ENCODE measurements at regions not wholly inside any gene's neighbourhood (a gene's known extent, or its start where the extent isn't known, plus 50 kb on each side); places are given as distances from the start of the nearest gene placed in this dataset.
"Not testable (repeated sequence)": the region's sequence is repeated elsewhere in the genome, so short reads cannot be mapped to it uniquely, and the experiment has no call there.

DNA sequence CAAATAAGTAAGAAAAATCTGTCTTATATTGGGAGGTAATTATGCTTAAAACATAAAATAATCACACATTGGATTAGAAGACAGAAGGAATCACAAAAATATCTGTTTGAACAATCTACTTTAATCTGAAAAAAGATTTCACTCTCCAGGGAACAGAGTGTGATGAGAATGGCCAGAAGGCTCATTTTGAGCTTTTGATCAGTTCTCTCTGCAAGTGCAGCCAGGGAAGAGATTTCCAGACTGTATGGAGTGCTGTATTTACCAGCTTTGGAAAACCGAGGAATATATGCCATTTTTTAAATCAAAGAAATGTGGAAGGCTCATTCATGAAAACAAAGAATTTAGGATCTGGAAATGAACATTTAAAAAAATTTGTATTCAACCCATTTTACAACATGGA is 83.0 kb upstream of the WAC start:
- no peak for DNase-seq

DNA sequence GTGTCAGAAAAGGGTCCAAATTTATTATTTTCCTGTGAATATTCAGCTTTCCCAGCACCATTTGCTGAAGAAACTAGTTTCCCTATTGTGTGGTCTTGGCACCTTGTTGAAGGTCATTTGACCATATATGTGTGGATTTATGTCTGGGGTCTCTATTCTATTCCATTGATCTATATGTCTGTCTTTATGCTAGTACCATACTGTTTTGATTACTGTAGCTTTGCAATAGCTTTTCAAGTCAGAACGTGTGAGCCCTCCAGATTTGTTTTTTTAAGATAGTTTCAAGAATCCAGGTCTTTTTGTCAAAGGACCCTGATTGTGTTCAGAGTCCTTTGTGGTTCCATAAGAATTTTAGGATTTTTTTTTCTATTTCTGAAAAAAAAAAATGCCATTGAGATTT is 79.0 kb upstream of the WAC start:
- DNase-seq = no peak

DNA sequence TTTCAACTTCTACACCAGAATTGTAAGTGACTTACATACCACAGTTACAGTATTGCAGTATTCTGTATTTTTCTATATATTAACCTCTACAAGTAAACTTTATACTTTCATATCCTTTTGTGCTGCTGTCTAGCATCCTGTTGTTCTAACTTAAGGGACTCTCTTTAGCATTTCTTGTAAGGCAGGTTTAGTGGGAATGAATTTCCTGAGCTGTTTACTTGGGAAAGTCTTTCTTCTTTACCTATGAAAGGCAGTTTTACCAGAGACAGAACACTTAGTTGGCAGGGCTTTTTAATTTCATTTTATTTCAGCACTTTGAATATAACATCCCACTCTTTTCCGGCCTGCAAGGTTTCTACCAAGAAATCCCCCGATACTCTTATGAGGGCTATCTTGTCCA is 75.8 kb upstream of the WAC start:
- no peak for DNase-seq

DNA sequence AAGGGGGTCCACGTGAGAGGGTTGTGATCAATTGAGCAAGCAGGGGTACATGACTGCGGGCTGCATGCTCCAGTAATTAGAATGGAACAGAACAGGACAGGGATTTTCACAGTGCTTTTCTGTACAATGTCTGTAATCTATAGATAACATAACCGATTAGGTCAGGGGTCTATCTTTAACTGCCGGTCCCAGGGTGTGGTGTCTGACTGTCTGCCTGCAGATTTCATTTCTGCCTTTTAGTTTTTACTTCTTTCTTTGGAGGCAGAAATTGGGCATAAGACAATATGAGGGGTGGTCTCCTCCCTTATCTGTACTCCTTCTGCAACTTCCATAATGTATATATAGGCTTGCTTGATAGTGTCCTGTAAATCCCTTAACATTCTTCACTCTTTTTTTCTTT is 75.0 kb upstream of the WAC start:
- DNase-seq = not testable (repeated sequence)

DNA sequence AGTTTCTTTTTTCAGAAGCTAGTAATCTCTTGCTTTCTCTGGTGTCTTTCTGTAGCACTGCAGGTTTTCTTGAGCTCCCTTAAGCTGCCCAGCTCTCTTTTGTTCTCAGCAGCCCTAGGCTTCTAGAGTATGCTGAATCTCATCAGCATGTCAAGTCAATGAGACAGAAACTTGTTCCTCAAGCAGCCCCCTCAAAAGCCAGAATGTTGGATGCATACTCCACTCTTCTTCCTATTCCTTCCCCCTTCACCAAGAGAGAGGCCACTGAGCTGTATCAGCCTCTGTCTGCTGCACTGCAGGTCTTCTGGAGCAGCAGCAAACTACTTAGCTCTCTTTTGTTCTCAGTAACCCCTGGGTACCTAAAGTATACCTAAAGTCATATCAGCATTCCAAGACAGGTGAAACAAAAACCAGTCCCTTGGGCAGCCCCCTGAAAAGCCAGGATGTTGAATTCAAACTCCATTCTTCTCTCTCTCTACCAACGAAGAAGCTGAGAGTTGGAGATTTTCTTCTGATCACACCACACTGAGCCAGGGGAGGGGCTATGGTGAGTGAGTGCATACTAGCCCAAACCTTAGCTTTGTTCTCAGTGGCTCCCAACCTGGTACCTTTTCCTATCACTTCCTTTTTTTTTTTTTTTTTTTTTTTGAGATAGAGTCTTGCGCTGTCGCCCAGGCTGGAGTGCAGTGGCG is 73.3 kb upstream of the WAC start:
- no peak for DNase-seq

DNA sequence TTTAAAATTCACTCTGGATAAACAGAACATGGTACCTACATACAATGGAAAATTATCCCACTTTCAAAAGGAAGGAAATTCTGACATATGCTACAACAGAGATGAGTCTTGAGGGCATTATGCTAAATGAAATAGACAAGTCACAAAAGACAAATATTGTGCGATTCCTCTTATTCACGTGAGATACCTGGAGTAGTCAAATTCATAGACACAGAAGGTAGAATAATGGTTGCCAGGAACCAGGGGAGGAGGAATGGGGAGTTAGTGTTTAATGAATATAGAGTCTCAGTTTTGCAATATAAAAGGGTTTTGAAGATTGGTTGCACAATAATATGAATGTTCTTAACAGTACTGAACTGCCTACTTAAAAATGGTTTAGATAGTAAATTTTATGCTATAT is 69.8 kb upstream of the WAC start:
- no peak for DNase-seq

DNA sequence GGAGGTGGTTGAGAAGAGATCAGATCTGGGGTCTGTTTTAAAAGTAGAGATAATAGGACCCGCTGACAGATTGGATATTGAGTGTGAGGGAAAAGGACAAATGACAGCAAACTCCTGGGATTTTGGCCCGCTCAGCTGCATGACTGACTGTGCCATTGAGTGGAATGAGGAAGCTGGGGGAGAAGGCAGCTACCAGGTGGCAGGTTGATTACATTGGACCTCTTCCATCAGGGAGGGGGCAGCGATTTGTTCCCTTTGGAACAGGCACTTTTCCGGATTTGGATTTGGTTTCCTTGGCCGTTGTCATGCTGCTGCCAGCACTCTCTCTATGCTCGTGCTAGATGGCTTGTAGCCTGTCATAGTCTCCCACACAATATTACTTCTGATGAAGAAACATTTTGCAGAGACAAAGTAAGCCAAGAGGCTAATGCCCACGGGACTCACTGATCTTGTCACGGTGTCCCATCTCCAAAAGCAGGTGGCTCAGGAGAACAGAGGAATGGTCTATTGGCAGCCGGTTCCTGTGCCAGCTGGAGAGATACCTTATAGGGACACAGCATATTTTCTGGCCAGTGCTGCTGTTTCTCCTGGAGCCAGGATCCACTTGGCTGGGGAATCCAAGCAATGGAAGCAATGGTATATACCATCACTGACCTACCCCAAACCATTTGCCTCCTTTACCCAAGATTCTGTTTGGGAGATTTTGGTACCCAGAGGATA is 69.1 kb upstream of the WAC start:
- no peak for DNase-seq

DNA sequence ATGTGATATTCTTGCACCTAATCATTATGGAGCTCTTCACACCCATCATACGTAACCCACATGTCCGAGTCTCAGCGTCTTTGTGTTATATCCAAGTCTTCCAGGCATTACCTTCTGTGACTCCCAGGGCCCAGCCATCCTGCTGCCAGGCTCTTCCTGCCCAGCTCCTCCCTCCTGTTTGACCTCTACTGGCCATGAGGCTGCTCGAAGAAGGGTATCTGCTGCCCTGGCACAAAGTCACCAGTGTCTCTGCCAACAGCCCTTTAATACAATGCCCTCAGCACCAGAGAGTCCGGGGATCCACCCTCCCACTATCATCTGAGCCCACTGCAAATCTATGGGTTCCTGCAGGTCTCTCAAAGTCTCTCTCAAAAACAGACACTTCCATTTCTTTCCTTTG is 65.3 kb upstream of the WAC start:
- no peak for DNase-seq

DNA sequence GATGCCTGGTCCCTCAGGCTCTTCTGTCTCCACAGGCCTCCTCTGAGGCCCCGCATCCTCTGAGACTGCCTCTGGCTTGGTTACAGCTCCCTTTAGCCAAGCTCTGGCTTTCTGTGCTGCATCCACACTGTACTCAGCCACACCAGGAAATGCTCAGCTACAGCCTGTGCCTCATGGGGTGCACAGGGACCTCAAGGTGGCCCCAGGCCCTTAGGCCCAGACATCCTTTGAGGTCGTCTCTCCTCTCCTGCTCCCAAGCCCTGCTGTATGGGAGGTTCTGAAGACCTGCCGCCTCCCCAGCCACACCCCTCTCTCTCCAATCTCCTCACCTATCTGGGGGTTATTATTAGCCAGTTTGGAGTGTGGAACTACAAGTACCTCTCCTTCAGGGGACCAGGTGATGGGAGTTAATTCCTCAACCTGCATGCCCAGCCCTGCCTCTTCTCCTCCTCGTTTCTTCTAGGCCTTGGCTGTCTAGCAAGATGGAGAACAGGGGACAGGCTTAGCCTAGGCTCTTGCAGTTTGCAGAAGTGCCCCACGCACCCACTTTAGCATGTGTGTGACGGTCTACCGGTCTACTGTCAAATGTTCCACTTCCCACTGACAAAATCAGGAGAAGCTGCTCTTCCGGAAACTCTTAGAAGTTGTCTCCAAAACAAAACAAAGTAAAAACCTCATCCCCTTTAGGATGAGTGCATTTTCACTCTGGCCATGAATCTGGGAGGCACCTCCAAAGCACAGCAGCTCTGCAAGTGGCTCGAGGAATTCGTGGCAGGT is 64.0 kb upstream of the WAC start:
- DNase-seq = no peak

DNA sequence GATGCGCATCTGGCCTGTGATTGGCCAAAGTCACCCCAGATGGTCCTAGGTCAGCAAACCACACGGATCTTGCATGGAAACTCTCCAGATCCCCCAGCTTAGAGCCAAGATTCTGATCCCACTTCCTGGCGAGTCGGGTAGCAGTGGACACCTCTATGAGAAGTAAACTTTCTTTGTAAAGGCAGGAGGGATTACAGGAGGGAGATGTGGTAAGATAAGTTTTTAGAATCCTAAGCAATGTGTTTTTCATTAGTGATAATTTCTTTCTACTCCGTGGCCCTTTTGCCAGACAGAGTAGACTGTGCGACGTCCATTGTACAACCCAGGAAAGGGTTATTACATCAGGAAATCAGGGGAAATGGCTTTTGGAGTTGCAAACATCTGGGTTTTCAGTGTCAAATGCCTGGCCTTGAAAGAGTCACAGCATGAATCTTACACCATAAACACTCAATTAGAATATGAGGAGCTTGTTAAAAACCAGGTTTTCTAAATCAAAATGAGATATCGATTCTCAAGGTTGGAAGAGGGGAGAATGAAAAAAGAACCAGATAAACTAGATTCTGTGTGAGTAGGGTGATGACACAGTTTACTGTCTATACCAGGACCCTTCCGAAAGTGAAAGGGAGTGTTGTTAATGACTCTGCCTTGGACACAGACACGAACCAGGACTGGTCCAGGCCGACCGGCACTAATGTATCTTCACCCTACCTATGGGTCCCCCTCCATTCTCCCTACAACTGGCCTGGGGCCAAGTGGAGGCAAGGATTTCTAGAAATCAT is 61.9 kb upstream of the WAC start:
- no peak for DNase-seq

DNA sequence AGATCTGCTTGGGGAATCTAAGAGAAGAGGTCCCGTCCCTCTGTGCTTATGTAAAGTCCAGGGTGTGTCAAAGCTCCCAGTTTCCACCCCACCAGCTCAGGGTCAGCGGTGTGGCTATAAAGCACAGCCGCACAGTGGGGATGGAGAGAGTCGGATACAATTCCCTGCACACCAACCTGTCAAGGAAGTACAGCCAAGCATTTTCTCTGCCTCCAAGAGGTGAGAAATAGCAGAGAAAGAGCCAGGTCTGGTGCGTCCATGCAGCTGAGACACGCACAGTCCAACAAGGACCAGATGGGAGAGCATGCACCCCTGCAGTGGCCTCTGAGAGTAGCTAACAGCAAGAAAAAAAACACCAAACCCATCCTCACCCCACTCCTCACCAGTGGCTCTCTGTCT is 61.3 kb upstream of the WAC start:
- no peak for DNase-seq

DNA sequence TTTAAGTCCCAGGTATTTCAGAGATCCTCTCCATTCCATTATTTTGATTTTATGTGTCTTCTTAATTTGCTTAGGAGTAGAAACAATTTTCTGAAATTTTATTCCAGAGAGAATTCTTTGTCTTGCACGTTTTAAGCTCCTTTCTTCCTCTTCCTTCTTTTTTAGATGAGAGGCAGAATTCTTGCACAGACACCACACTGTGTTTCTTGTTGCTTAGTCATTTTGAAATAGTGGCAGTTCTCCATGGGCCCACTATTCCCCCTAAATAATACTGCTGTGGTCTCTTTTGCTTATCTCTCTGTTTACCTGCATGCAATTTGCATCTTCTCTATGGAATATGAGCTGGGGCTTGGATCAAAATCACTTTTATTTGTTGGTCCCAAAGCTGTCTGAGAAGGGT is 54.3 kb upstream of the WAC start:
- DNase-seq = no peak

DNA sequence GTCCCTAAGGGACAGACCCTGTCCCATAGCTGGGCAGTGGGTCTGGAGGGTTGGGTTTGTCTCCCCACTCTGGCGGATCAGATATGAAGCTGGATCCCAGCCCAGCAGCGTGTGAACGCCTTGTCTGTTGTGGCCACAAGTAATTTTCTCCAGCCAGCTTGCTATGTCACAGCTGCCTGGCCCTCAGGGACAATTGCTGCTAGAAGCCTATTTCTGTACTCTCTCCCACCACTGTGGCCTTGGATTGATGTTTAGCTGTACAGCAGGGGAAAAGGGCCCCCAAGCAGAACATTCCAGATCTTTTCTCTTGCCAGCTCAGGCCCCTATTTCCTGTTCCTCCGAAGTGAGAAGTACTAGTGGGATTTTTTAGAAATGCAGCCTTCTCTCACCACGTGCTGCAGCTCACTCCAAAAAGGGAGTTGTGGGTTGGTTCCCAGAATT is 53.5 kb upstream of the WAC start:
- no peak for DNase-seq

DNA sequence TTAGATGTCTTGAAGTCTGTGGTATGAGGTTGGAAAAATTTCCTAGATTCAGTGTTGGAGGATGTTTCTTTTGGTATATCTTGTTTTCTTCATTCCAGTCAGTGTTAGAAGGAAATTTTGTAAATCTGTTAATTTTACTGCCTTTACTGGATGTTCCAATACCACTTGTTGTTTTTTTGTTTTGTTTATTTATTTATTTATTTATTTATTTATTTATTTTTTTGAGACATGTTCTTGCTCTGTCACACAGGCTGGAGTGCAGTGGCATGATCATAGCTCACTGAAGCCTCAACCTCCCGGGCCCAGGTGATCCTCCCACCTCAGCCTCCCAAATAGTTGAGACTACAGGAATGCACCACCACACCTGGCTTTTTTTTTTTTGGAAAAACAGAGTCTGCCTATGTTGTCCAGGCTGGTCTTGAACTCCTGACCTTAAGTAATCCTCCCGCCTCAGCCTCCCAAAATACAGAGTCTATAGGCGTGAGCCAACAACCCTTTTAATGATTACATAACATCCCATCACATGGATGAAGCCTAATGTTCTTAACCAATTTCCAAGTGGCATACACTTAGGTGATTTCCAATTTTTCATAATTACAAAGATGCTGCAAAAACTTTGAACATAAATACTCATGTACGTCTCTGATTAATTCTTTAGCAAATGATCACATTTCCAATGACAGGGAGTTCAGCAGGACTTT is 52.8 kb upstream of the WAC start:
- no peak for DNase-seq

DNA sequence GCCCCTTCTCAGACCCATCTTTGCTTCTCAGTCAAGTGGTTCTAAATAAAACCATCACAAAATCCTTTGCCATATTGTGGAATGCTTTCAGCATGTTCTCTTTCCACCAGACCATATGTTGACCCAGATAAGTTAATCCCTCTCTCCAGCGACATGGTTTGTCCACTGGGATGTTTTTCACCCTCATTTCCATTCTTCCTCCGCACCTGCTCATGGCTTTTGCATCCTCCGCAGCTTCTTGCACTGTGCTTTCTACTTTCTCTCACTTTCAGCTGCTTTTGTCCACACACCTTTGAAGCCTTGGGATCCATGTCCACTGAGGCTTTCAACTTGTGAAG is 52.3 kb upstream of the WAC start:
- no peak for DNase-seq

DNA sequence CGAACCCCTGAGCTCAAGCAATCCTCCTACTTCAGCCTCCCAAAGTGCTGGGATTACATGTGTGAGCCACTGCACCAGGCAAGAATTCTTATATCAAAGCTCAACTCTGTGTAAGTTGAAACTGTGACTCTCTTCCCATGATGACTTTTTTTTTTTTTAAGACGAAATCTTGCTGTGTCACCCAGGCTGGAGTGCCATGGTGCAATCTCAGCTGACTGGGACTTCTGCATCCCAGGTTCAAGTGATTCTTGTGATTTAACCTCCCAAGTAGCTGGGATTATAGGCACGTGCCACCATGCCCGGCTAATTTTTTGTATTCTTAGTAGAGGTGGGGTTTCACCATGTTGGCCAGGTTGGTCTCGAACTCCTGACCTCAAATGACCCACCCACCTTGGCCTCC is 51.6 kb upstream of the WAC start:
- not testable (repeated sequence) for DNase-seq

DNA sequence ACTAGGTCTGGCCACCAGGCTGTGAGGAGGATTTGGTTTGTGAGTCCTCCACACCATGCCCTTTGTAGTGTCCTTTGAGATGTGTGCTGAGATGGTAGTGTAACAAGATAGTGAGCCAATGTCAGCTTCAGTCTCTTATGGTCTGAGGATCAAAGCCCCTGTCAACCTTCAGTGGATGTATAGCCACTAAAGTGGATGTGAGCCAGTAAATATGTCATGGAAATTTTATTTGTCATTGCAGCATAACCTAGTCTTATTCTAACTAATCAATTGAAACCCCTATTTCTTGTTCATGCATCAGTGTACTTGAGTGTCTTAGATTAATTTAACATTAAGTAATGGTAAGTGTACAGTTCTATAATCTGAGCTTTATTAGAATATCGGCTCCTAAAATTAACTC is 51.0 kb upstream of the WAC start:
- DNase-seq = no peak

All from NCI-H1105 (cell line).